Kidney (tissue), 13 donors: ENCODE measurements at regions not wholly inside any gene's neighbourhood (a gene's known extent, or its start where the extent isn't known, plus 50 kb on each side); places are given as distances from the start of the nearest gene placed in this dataset.

ENCODE experiments used
- DNase-seq, 5 donors: peaks; one replicate each; pipeline ENCODE4 v3.0.0-alpha.2; 2013 to 2020
- FAIRE-seq: peaks from 2 replicates; lab custom pipeline; 2012; peaks lifted over from hg19 to GRCh38; lab: Jason Lieb, UNC
- H3K27ac ChIP-seq, 2 donors: one replicate each; pipeline ENCODE4 v1.7.0; 2013; ENCODE audit warnings: low read depth in 2 of 2, low read length in 2 of 2, inconsistent platforms in 1 of 2
- H3K27me3 ChIP-seq: one replicate; pipeline ENCODE4 v1.7.1; 2013; ENCODE audit warnings: low read length, inconsistent platforms; ENCODE audit not compliant: control insufficient read depth, insufficient read depth
- H3K36me3 ChIP-seq, 3 donors: one replicate each; pipeline versions ENCODE4 v1.7.0 to v1.7.1; 2013; ENCODE audit warnings: low read length in 3 of 3, control low read depth in 1 of 3, inconsistent platforms in 1 of 3; ENCODE audit not compliant: insufficient read depth in 3 of 3, control insufficient read depth in 2 of 3
- H3K4me1 ChIP-seq, 3 donors: one replicate each; pipeline versions ENCODE4 v1.7.0 to v1.7.1; 2013; ENCODE audit warnings: low read length in 3 of 3, inconsistent platforms in 1 of 3, low read depth in 1 of 3; ENCODE audit not compliant: control insufficient read depth in 2 of 3, insufficient read depth in 2 of 3
- H3K4me3 ChIP-seq, 3 donors: one replicate each; pipeline versions ENCODE4 v1.7.0 to v1.8.1; 2013; ENCODE audit warnings: low read length in 3 of 3, control low read depth in 1 of 3, inconsistent platforms in 1 of 3
- H3K9ac ChIP-seq, 3 donors: one replicate each; pipeline versions ENCODE4 v1.7.0 to v1.7.1; 2013; ENCODE audit warnings: low read length in 3 of 3, control low read depth in 1 of 3, inconsistent platforms in 1 of 3
- H3K9me3 ChIP-seq, 3 donors: one replicate each; pipeline versions ENCODE4 v1.7.0 to v1.7.1; 2013; ENCODE audit warnings: low read length in 3 of 3, control low read depth in 1 of 3, inconsistent platforms in 1 of 3; ENCODE audit not compliant: control insufficient read depth in 2 of 3, insufficient read depth in 1 of 3
- intact Hi-C: fragments of 100-400 bp; cut with DNase I; formaldehyde crosslinking; loops from one replicate; pipeline ENCODE4 v1.11.1; 2022
- TF ChIP-seq, protein P1 (sequence below): IDR thresholded peaks from 3 replicates; pipeline ENCODE4 v1.5.1; 2012; ENCODE audit warnings: mild to moderate bottlenecking, moderate library complexity, borderline replicate concordance; ENCODE audit not compliant: insufficient read depth; ENCODE audit errors: extremely low read depth
- donor health status: control.
- donor health status: control.
- donor health status: control.
- donor health status: control.
- donor health status: control.
- donor health status: DM: yes; HTN: yes; CAD: no.
- donor health status: Normal renal cell carcinoma (clear cell type).

DNA sequence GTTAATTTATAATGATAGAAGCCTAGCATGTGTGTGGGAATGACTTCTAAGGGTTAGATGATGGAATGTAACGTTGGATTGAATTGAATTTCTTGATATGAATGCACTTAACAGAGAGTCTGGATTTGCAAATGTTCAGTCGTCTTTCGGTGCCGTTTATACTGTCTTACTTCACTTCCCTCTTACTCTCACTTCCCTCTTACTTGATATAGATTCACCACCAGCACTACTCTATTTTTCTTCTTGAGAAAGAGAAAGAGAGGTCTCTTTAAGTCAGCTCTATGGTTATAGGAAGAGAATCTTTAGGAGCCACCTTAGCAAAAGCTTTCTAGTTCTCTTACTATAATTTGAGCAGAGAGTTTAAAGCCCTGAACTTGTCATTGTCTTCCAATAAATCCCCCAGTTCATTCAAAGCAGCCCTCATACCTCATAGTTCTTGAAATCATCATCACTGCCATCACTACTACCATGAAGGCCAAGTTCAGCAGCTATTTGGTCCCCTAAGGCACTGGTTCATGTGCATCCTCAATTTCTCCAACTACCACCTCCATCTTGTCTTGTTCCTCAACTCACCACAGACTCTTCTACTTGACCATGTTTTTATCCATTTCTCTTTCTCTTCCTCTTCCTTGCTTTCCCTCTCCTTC is 501.7 kb upstream of the TCF4 start:
- H3K4me3 ChIP-seq, result no peak overlapping the region
- H3K36me3 ChIP-seq, result no peaks in the 10 kb centered on the region
- no peak overlapping the region for H3K9ac ChIP-seq
- H3K27me3 ChIP-seq, result no peaks in the 10 kb centered on the region
- DNase-seq, result no peak
- no peaks in the 10 kb centered on the region for H3K9me3 ChIP-seq
- no peak overlapping the region for H3K27ac ChIP-seq
- FAIRE-seq, result no peak
- no peaks in the 10 kb centered on the region for H3K4me1 ChIP-seq
- intact Hi-C loops, result no loop called here
- TF ChIP-seq, protein P1, sequence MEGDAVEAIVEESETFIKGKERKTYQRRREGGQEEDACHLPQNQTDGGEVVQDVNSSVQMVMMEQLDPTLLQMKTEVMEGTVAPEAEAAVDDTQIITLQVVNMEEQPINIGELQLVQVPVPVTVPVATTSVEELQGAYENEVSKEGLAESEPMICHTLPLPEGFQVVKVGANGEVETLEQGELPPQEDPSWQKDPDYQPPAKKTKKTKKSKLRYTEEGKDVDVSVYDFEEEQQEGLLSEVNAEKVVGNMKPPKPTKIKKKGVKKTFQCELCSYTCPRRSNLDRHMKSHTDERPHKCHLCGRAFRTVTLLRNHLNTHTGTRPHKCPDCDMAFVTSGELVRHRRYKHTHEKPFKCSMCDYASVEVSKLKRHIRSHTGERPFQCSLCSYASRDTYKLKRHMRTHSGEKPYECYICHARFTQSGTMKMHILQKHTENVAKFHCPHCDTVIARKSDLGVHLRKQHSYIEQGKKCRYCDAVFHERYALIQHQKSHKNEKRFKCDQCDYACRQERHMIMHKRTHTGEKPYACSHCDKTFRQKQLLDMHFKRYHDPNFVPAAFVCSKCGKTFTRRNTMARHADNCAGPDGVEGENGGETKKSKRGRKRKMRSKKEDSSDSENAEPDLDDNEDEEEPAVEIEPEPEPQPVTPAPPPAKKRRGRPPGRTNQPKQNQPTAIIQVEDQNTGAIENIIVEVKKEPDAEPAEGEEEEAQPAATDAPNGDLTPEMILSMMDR, result no peak

DNA sequence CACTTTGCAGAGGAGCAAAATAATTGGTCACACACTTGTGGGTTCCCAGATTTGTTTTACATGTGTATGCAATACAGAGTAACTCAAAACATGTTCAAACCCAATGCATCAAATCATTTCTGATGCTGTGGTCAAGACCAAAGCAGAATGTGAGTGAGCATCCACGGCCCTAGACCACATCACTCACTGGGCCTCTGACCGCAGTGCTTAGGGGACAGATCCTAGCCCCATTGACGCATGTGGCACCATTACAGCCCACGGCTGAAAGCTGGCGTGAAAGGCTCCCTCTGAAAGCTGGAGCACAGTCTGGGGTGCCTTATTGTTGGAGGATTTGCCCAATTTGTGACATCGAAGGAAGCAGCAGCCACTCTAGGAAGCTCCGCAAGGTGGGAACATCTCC is 498.8 kb upstream of the TCF4 start:
- Histone ChIP-seq H3K4me3 (no peak overlapping the region), H3K36me3 (no peaks in the 10 kb centered on the region), H3K4me1 (peaks cover 0 to 2% (median 0%) of the 10 kb centered on the region in 3 donors), H3K27me3 (no peaks in the 10 kb centered on the region), H3K27ac (no peak overlapping the region), H3K9ac (no peak overlapping the region), H3K9me3 (no peaks in the 10 kb centered on the region)
- FAIRE-seq, result no peak
- TF ChIP-seq, protein P1, result no peak
- DNase-seq, result no peak
- intact Hi-C loops, result no loop called here

DNA sequence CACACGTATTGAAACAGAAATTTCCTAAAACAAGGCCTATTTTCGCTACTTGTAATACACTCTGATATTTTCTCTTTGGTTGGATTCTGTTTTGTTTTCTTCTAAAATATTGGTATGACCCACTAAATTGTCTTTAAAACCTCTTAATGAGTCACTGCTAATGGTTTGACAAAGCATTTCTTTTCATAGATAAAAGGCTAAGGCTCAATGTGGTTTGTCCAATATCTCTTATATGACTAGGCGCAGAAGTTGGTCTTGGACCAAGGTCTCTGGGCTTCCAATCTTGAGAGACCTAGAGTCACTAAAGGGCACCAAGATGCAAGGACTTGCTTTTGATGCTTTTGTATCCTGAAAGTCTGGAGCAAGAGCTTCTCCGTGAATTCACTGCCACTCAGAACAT is 498.2 kb upstream of the TCF4 start:
- DNase-seq, result no peak
- H3K9ac ChIP-seq, result no peak overlapping the region
- no peaks in the 10 kb centered on the region for H3K27me3 ChIP-seq
- no peaks in the 10 kb centered on the region for H3K9me3 ChIP-seq
- H3K4me3 ChIP-seq, result no peak overlapping the region
- FAIRE-seq, result no peak
- H3K36me3 ChIP-seq, result no peaks in the 10 kb centered on the region
- no peak overlapping the region for H3K27ac ChIP-seq
- TF ChIP-seq, protein P1, result no peak
- peaks cover 0 to 2% (median 0%) of the 10 kb centered on the region in 3 donors for H3K4me1 ChIP-seq
- intact Hi-C loops, result no loop called here

DNA sequence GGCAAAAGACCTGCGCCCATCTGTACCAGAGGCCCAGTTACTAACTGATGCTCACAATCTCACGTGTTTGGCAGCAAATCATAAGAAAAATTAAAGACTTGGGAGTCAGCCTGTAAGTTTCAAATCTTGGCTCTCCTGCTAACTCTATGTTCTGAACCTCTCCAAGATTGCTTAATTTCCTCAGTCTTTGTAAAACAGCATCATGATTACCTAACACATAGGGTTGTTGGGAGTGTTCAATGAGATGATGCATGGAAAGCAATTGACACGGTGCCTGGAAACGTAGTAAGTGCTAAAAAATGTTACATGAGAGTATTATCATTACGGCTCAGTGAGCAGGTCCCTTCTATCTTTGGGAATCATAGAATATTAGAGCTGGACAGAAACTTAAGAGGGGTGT is 497.6 kb upstream of the TCF4 start:
- H3K27me3 ChIP-seq, result no peaks in the 10 kb centered on the region
- FAIRE-seq (no peak), DNase-seq (no peak)
- H3K9me3 ChIP-seq, result no peaks in the 10 kb centered on the region
- TF ChIP-seq, protein P1, result no peak
- no peak overlapping the region for H3K4me3 ChIP-seq
- no peak overlapping the region for H3K9ac ChIP-seq
- no peak overlapping the region for H3K27ac ChIP-seq
- no peaks in the 10 kb centered on the region for H3K36me3 ChIP-seq
- intact Hi-C loops, result no loop called here
- H3K4me1 ChIP-seq, result peaks cover 0 to 2% (median 0%) of the 10 kb centered on the region in 3 donors
